Brain pericyte (primary cell): ENCODE measurements at regions not wholly inside any gene's neighbourhood (a gene's known extent, or its start where the extent isn't known, plus 50 kb on each side); places are given as distances from the start of the nearest gene placed in this dataset.
"Not testable (repeated sequence)": the region's sequence is repeated elsewhere in the genome, so short reads cannot be mapped to it uniquely, and the experiment has no call there.

ENCODE experiments used
- DNase-seq: peaks from one replicate; pipeline ENCODE4 v3.0.0-alpha.2; 2012; ENCODE audit warnings: low read depth, low spot score

GRCh38 chr1:95754412-95754811 lies 520.4 kb downstream of the RWDD3 start:
- no peak for DNase-seq

- no peak for DNase-seq
Measured at GRCh38 chr1:95766036-95766435, 532.0 kb downstream of the RWDD3 start.

GRCh38 chr1:95770581-95770980 lies 536.6 kb downstream of the RWDD3 start:
- DNase-seq: no peak

- no peak for DNase-seq
Measured at GRCh38 chr1:95778217-95778616, 544.2 kb downstream of the RWDD3 start.

GRCh38 chr1:95780836-95781235 lies 546.8 kb downstream of the RWDD3 start:
- no peak for DNase-seq

GRCh38 chr1:95790136-95790535 lies 556.1 kb downstream of the RWDD3 start:
- no peak for DNase-seq

- DNase-seq: no peak
Measured at GRCh38 chr1:95793893-95794292, 559.9 kb downstream of the RWDD3 start.

GRCh38 chr1:95797761-95798160 lies 563.8 kb downstream of the RWDD3 start:
- DNase-seq: not testable (repeated sequence)

- DNase-seq: no peak
Measured at GRCh38 chr1:95806171-95806570, 572.2 kb downstream of the RWDD3 start.

- no peak for DNase-seq
Measured at GRCh38 chr1:95809391-95809790, 575.4 kb downstream of the RWDD3 start.

- DNase-seq: no peak
Measured at GRCh38 chr1:95815511-95815910, 581.5 kb downstream of the RWDD3 start.

- no peak for DNase-seq
Measured at GRCh38 chr1:95829556-95829955, 595.5 kb downstream of the RWDD3 start.

GRCh38 chr1:95832370-95832769 lies 598.4 kb downstream of the RWDD3 start:
- no peak for DNase-seq

- DNase-seq: no peak
Measured at GRCh38 chr1:95849439-95849838, 615.4 kb downstream of the RWDD3 start.

GRCh38 chr1:95850165-95850649 lies 616.2 kb downstream of the RWDD3 start:
- DNase-seq: no peak

GRCh38 chr1:95850763-95851162 lies 616.8 kb downstream of the RWDD3 start:
- no peak for DNase-seq

GRCh38 chr1:95852483-95853070 lies 618.6 kb downstream of the RWDD3 start:
- DNase-seq: no peak

GRCh38 chr1:95854457-95854856 lies 620.4 kb downstream of the RWDD3 start:
- no peak for DNase-seq

- no peak for DNase-seq
Measured at GRCh38 chr1:95863086-95863485, 629.1 kb downstream of the RWDD3 start.

GRCh38 chr1:95865769-95866168 lies 631.8 kb downstream of the RWDD3 start:
- no peak for DNase-seq

GRCh38 chr1:95876276-95876675 lies 642.3 kb downstream of the RWDD3 start:
- no peak for DNase-seq

GRCh38 chr1:95879498-95880050 lies 645.6 kb downstream of the RWDD3 start:
- no peak for DNase-seq

- no peak for DNase-seq
Measured at GRCh38 chr1:95888941-95889390, 655.0 kb downstream of the RWDD3 start.

- no peak for DNase-seq
Measured at GRCh38 chr1:95889400-95889799, 655.4 kb downstream of the RWDD3 start.
